GM20431 (cell line): ENCODE measurements at regions not wholly inside any gene's neighbourhood (a gene's known extent, or its start where the extent isn't known, plus 50 kb on each side); places are given as distances from the start of the nearest gene placed in this dataset.

ENCODE experiments used
- in situ Hi-C: fragments of 300-500 bp; cut with MseI, MboI; formaldehyde crosslinking; loops from one replicate; pipeline ENCODE4 v1.15.0; 2020; ENCODE audit warnings: low sequenced_read_pairs; ENCODE audit not compliant: unreplicated experiment

GRCh38 chr4:126427853-126428252 is 1113.1 kb downstream of the FAT4 start:
- in situ Hi-C loops, result no loop called here

GRCh38 chr4:126431049-126431448 is 1116.3 kb downstream of the FAT4 start:
- in situ Hi-C loops, result no loop called here

GRCh38 chr4:126435491-126435890 is 1120.7 kb downstream of the FAT4 start:
- in situ Hi-C loops, result no loop called here

GRCh38 chr4:126440297-126440696 is 1125.5 kb downstream of the FAT4 start:
- in situ Hi-C loops, result no loop called here

GRCh38 chr4:126441173-126442035 is 1126.6 kb downstream of the FAT4 start:
- in situ Hi-C loops, result no loop called here

GRCh38 chr4:126445596-126445995 is 1130.8 kb downstream of the FAT4 start:
- in situ Hi-C loops, result no loop called here

GRCh38 chr4:126446917-126447316 is 1132.2 kb downstream of the FAT4 start:
- in situ Hi-C loops, result no loop called here

GRCh38 chr4:126448086-126448845 is 1133.5 kb downstream of the FAT4 start:
- in situ Hi-C loops, result no loop called here

GRCh38 chr4:126451237-126451873 is 1136.6 kb downstream of the FAT4 start:
- in situ Hi-C loops, result no loop called here

- in situ Hi-C loops, result no loop called here
These were observed 1141.1 kb downstream of the FAT4 start for GRCh38 chr4:126455865-126456264.

GRCh38 chr4:126458993-126459392 is 1144.2 kb downstream of the FAT4 start:
- in situ Hi-C loops, result no loop called here

- in situ Hi-C loops, result no loop called here
These were observed 1150.6 kb downstream of the FAT4 start for GRCh38 chr4:126465341-126465740.

- in situ Hi-C loops, result no loop called here
These were observed 1152.1 kb downstream of the FAT4 start for GRCh38 chr4:126466848-126467247.

GRCh38 chr4:126468144-126468543 is 1153.4 kb downstream of the FAT4 start:
- in situ Hi-C loops, result no loop called here

- in situ Hi-C loops, result no loop called here
These were observed 1156.1 kb downstream of the FAT4 start for GRCh38 chr4:126470862-126471261.

GRCh38 chr4:126475730-126476129 is 1157.0 kb upstream of the INTU start:
- in situ Hi-C loops, result no loop called here

GRCh38 chr4:126479709-126480108 is 1153.0 kb upstream of the INTU start:
- in situ Hi-C loops, result no loop called here

GRCh38 chr4:126482311-126482710 is 1150.4 kb upstream of the INTU start:
- in situ Hi-C loops, result no loop called here

- in situ Hi-C loops, result no loop called here
These were observed 1146.4 kb upstream of the INTU start for GRCh38 chr4:126486377-126486776.

- in situ Hi-C loops, result no loop called here
These were observed 1142.8 kb upstream of the INTU start for GRCh38 chr4:126489826-126490463.
